Tibial nerve (tissue), 4 donors: ENCODE measurements at regions not wholly inside any gene's neighbourhood (a gene's known extent, or its start where the extent isn't known, plus 50 kb on each side); places are given as distances from the start of the nearest gene placed in this dataset.

Experiments used
- EP300 ChIP-seq, 2 donors: sonication (generic); formaldehyde crosslinking; IDR thresholded peaks; one replicate each; pipeline ENCODE4 v1.6.1; 2017; ENCODE audit warnings: antibody characterized with exemption in 2 of 2, mild to moderate bottlenecking in 1 of 2
- POLR2A ChIP-seq, 2 donors: fragments of 450-650 bp; IDR thresholded peaks; one replicate each; pipeline ENCODE4 v1.6.1; 2017; ENCODE audit warnings: antibody characterized with exemption in 2 of 2, mild to moderate bottlenecking in 2 of 2, moderate library complexity in 2 of 2
- TF ChIP-seq, protein P1 (sequence below), 5 experiments: fragments of 200-600 bp in 3 of 5; fragments of 450-650 bp in 2 of 5; sonication (generic) in 3 of 5; IDR thresholded peaks; one replicate each; pipeline ENCODE4 v1.5.1; 2016 to 2019; ENCODE audit warnings: antibody characterized with exemption in 5 of 5, mild to moderate bottlenecking in 3 of 5, moderate library complexity in 2 of 5

DNA sequence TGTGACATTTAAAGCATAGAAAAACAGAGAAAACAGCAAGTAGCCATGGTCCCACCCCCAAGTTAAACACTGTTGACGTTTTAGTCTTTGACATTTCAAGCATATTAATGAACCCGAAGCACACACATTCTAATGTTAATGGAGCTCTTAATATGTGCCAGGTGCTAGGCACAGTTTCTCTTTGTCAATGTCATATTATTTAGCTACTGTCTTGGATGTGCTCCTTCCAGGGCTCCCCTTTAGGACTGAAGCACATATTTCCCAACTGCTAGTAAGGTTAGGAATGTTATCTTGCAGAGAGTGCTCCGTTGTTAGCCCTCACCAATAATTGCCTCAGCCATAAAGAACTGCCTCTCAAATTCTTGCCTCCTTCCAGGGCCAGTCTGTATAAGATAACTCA lies 716.6 kb upstream of the TENM4 start:
- TF ChIP-seq, protein P1, sequence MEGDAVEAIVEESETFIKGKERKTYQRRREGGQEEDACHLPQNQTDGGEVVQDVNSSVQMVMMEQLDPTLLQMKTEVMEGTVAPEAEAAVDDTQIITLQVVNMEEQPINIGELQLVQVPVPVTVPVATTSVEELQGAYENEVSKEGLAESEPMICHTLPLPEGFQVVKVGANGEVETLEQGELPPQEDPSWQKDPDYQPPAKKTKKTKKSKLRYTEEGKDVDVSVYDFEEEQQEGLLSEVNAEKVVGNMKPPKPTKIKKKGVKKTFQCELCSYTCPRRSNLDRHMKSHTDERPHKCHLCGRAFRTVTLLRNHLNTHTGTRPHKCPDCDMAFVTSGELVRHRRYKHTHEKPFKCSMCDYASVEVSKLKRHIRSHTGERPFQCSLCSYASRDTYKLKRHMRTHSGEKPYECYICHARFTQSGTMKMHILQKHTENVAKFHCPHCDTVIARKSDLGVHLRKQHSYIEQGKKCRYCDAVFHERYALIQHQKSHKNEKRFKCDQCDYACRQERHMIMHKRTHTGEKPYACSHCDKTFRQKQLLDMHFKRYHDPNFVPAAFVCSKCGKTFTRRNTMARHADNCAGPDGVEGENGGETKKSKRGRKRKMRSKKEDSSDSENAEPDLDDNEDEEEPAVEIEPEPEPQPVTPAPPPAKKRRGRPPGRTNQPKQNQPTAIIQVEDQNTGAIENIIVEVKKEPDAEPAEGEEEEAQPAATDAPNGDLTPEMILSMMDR (IDR thresholded peaks at IDR 0.05) = no peak
- TF ChIP-seq POLR2A (IDR thresholded peaks at IDR 0.05) = no peak
- TF ChIP-seq EP300 (IDR thresholded peaks at IDR 0.05) = no peak
